ENCODE measurements at regions not wholly inside any gene's neighbourhood (a gene's known extent, or its start where the extent isn't known, plus 50 kb on each side); places are given as distances from the start of the nearest gene placed in this dataset.

DNA sequence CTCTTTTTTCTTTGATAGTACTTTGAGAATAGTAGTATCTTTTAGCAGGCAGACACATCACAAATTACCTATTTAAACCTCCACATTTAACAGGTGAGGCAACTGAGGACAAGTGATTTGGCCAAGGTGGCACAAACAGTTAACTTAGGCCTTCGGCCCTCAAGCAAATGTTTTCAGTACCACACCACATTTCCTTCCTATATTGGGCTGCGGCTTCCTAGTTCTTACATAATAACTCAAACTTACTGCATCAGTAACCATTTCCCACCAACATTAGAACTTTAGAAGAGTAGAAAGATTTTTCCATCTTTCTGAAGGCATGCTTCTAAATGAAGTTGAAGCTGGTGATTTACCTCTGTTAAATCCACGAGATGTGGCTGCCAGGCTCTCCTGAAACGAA, 63.2 kb upstream of the SLC4A4 start:
- TF ChIP-seq, protein P1, sequence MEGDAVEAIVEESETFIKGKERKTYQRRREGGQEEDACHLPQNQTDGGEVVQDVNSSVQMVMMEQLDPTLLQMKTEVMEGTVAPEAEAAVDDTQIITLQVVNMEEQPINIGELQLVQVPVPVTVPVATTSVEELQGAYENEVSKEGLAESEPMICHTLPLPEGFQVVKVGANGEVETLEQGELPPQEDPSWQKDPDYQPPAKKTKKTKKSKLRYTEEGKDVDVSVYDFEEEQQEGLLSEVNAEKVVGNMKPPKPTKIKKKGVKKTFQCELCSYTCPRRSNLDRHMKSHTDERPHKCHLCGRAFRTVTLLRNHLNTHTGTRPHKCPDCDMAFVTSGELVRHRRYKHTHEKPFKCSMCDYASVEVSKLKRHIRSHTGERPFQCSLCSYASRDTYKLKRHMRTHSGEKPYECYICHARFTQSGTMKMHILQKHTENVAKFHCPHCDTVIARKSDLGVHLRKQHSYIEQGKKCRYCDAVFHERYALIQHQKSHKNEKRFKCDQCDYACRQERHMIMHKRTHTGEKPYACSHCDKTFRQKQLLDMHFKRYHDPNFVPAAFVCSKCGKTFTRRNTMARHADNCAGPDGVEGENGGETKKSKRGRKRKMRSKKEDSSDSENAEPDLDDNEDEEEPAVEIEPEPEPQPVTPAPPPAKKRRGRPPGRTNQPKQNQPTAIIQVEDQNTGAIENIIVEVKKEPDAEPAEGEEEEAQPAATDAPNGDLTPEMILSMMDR (IDR thresholded peaks at IDR 0.05), result no peak
- no peak for TF ChIP-seq POLR2A (IDR thresholded peaks at IDR 0.05)
